NCI-H2081 (cell line): ENCODE measurements at regions not wholly inside any gene's neighbourhood (a gene's known extent, or its start where the extent isn't known, plus 50 kb on each side); places are given as distances from the start of the nearest gene placed in this dataset.

ENCODE experiments used
- DNase-seq, 2 experiments: peaks; one replicate each; lab custom pipeline; 2025; lab: John Stamatoyannopoulos, UW

- DNase-seq = no peak
Observed at GRCh38 chr21:20523191-20523590, 475.0 kb upstream of the NCAM2 start.

- DNase-seq = peak in 1 of 2 experiments; percentile 6
Observed at GRCh38 chr21:20527731-20528460, 470.3 kb upstream of the NCAM2 start.

- no peak for DNase-seq
Observed at GRCh38 chr21:20537130-20537529, 461.1 kb upstream of the NCAM2 start.

GRCh38 chr21:20538039-20538658, 460.1 kb upstream of the NCAM2 start:
- no peak for DNase-seq

GRCh38 chr21:20545454-20545853, 452.8 kb upstream of the NCAM2 start:
- DNase-seq = no peak

- DNase-seq = no peak
Observed at GRCh38 chr21:20551939-20552338, 446.3 kb upstream of the NCAM2 start.

GRCh38 chr21:20554785-20555184, 443.4 kb upstream of the NCAM2 start:
- DNase-seq = no peak

GRCh38 chr21:20570824-20571232, 427.4 kb upstream of the NCAM2 start:
- peak in 1 of 2 experiments; percentile 19 for DNase-seq

GRCh38 chr21:20572582-20572981, 425.6 kb upstream of the NCAM2 start:
- DNase-seq = no peak

- no peak for DNase-seq
Observed at GRCh38 chr21:20581361-20581760, 416.8 kb upstream of the NCAM2 start.

- no peak for DNase-seq
Observed at GRCh38 chr21:20591284-20591683, 406.9 kb upstream of the NCAM2 start.

- no peak for DNase-seq
Observed at GRCh38 chr21:20592463-20592862, 405.7 kb upstream of the NCAM2 start.

- DNase-seq = no peak
Observed at GRCh38 chr21:20603236-20603635, 395.0 kb upstream of the NCAM2 start.

GRCh38 chr21:20611008-20611407, 387.2 kb upstream of the NCAM2 start:
- no peak for DNase-seq

GRCh38 chr21:20613654-20614053, 384.6 kb upstream of the NCAM2 start:
- no peak for DNase-seq

GRCh38 chr21:20617130-20617529, 381.1 kb upstream of the NCAM2 start:
- peak in 1 of 2 experiments; percentile 1 for DNase-seq

- no peak for DNase-seq
Observed at GRCh38 chr21:20618878-20619277, 379.3 kb upstream of the NCAM2 start.

GRCh38 chr21:20627594-20627993, 370.6 kb upstream of the NCAM2 start:
- no peak for DNase-seq

GRCh38 chr21:20631633-20632032, 366.6 kb upstream of the NCAM2 start:
- DNase-seq = no peak

GRCh38 chr21:20639026-20639425, 359.2 kb upstream of the NCAM2 start:
- no peak for DNase-seq

GRCh38 chr21:20641241-20641640, 357.0 kb upstream of the NCAM2 start:
- no peak for DNase-seq

GRCh38 chr21:20642681-20643080, 355.5 kb upstream of the NCAM2 start:
- no peak for DNase-seq

GRCh38 chr21:20644552-20644951, 353.7 kb upstream of the NCAM2 start:
- DNase-seq = no peak

GRCh38 chr21:20645344-20645743, 352.9 kb upstream of the NCAM2 start:
- DNase-seq = no peak
